ENCODE measurements at regions not wholly inside any gene's neighbourhood (a gene's known extent, or its start where the extent isn't known, plus 50 kb on each side); places are given as distances from the start of the nearest gene placed in this dataset.

GRCh38 chr10:28382525-28383269 is 79.8 kb upstream of the MPP7 start:
- TF ChIP-seq MYC (IDR thresholded peaks at IDR 0.05; ENCODE audit: low read depth, low read length) (no peak), EZH2 (IDR thresholded peaks at IDR 0.05; ENCODE audit: borderline replicate concordance, low read depth, low read length, severe bottlenecking) (no peak), POLR2A (IDR thresholded peaks at IDR 0.05; ENCODE audit: low read depth, low read length) (no peak), JUN (IDR thresholded peaks at IDR 0.05; ENCODE audit: borderline replicate concordance, insufficient read depth, insufficient read length, low read depth) (no peak), POLR2AphosphoS5 (IDR thresholded peaks at IDR 0.05; ENCODE audit: insufficient read depth, low read depth, low read length) (no peak), MAX (IDR thresholded peaks at IDR 0.05; ENCODE audit: insufficient read depth, insufficient read length) (no peak), CTCF (IDR thresholded peaks at IDR 0.05; ENCODE audit: extremely low read depth in 1 of 2, insufficient read depth in 1 of 2, low read depth in 1 of 2, low read length in 2 of 2) (no peak), FOS (IDR thresholded peaks at IDR 0.05; ENCODE audit: borderline replicate concordance, insufficient read depth, low read length) (no peak), GATA2 (IDR thresholded peaks at IDR 0.05; ENCODE audit: insufficient read depth, insufficient read length, low read depth, low read length) (no peak)
- Histone ChIP-seq H3K79me2 (ENCODE audit: control insufficient read depth, insufficient read depth, low read length) (no peaks in the 10 kb centered on the region), H3K9me3 (replicated peaks; ENCODE audit: control insufficient read depth, insufficient read depth, low read length) (no peaks in the 10 kb centered on the region), H2AFZ (ENCODE audit: low read depth, low read length) (no peak overlapping the region), H3K27me3 (ENCODE audit: control insufficient read depth in 2 of 2, insufficient read depth in 2 of 2, low read length in 2 of 2) (no peaks in the 10 kb centered on the region), H3K36me3 (ENCODE audit: control insufficient read depth in 2 of 2, extremely low read depth in 1 of 2, insufficient read depth in 2 of 2, low read length in 2 of 2) (no peaks in the 10 kb centered on the region), H4K20me1 (replicated peaks; ENCODE audit: control insufficient read depth, extremely low read depth, insufficient read depth, low read length) (no peaks in the 10 kb centered on the region), H3K9ac (replicated peaks; ENCODE audit: extremely low read depth, insufficient read depth, low read length) (no peak overlapping the region), H3K4me2 (ENCODE audit: insufficient read depth, low read length) (no peak overlapping the region), H3K27ac (ENCODE audit: insufficient read depth, low read depth, low read length) (no peak overlapping the region), H3K4me1 (ENCODE audit: control insufficient read depth, extremely low read depth, insufficient read depth, low read length) (no peaks in the 10 kb centered on the region), H3K9me1 (replicated peaks; ENCODE audit: control insufficient read depth, extremely low read depth, insufficient read depth, low read length) (no peaks in the 10 kb centered on the region), H3K4me3 (replicated peaks in 1 of 3; ENCODE audit: insufficient read depth in 1 of 3, low read depth in 1 of 3, low read length in 3 of 3) (no peak overlapping the region)
- ChIA-PET POLR2A (no interaction called here), CTCF (interaction anchor here (0.7 to 5.1 kb wide), 16 partner anchors 10 to 1013 kb away, joined by 3 to 83 read pairs (median 3); partner anchors contain the start of gene MPP7)
- intact Hi-C loops (cut with micrococcal nuclease) (loop anchor here (1.0 to 5.0 kb wide), 6 partner anchors 132 to 936 kb away; no protein-coding TSS in a partner anchor), dilution Hi-C loops (cut with MboI; ENCODE audit: extremely low pct_ligation_motif_present, low sequenced_read_pairs) (no loop called here)
- no TSS peak for BruUV-seq (replicated peaks)
- FAIRE-seq (no peak), DNase-seq (ENCODE audit: low read depth, low spot score) (no peak)
